ENCODE measurements at regions not wholly inside any gene's neighbourhood (a gene's known extent, or its start where the extent isn't known, plus 50 kb on each side); places are given as distances from the start of the nearest gene placed in this dataset.

- intact Hi-C loops (cut with micrococcal nuclease): no loop called here
- POLR2A ChIA-PET: interaction anchor here (0.6 kb wide), 2 partner anchors 104 to 1583 kb away, joined by 3 to 6 read pairs; no protein-coding TSS in a partner anchor
- CTCF ChIA-PET (ENCODE audit: low intra/inter-chr PET ratio): no interaction called here
- Histone ChIP-seq H2AFZ (ENCODE audit: low read depth, low read length) (no peak overlapping the region), H3K79me2 (ENCODE audit: control insufficient read depth, insufficient read depth, low read length) (no peaks in the 10 kb centered on the region), H4K20me1 (replicated peaks; ENCODE audit: control insufficient read depth, insufficient read depth, low read length) (no peaks in the 10 kb centered on the region), H3K4me2 (ENCODE audit: insufficient read depth, low read length) (no peak overlapping the region), H3K4me1 (replicated peaks in 1 of 2; ENCODE audit: control insufficient read depth in 2 of 2, insufficient read depth in 2 of 2, low read length in 2 of 2) (no peaks in the 10 kb centered on the region), H3K27me3 (ENCODE audit: control insufficient read depth in 2 of 2, insufficient read depth in 2 of 2, low read length in 2 of 2) (no peaks in the 10 kb centered on the region), H3K4me3 (no peak overlapping the region), H3K36me3 (ENCODE audit: control insufficient read depth, insufficient read depth, low read length) (no peaks in the 10 kb centered on the region), H3K9ac (ENCODE audit: insufficient read depth in 1 of 2, low read depth in 2 of 2, low read length in 2 of 2) (no peak overlapping the region), H3K9me3 (replicated peaks; ENCODE audit: control insufficient read depth, insufficient read depth, low read depth, low read length) (no peaks in the 10 kb centered on the region), H3K27ac (ENCODE audit: extremely low read depth, low read depth, low read length) (no peak overlapping the region), H3K9me1 (ENCODE audit: control insufficient read depth, insufficient read depth, low read length) (no peaks in the 10 kb centered on the region)
- FAIRE-seq (no peak), ATAC-seq (no peak), DNase-seq (ENCODE audit: extremely low read depth in 1 of 4, low spot score in 3 of 4) (no peak)
- WGBS (ENCODE audit: insufficient coverage, low coverage, missing lambda C conversion rate): 0% methylated on average over 4 of the region's 6 CpGs
- BruUV-seq (replicated peaks): no TSS peak
- TF ChIP-seq MCM2 (IDR thresholded peaks at IDR 0.05; ENCODE audit: low read depth) (no peak), DLX4 (CRISPR knock-in tag; IDR thresholded peaks at IDR 0.05) (no peak), EHMT2 (IDR thresholded peaks at IDR 0.05) (no peak), ZFPM2 (CRISPR knock-in tag; IDR thresholded peaks at IDR 0.05) (no peak), ZNF124 (CRISPR knock-in tag; IDR thresholded peaks at IDR 0.05) (no peak), KLF1 (tag; IDR thresholded peaks at IDR 0.05) (no peak), ZNF212 (CRISPR knock-in tag; IDR thresholded peaks at IDR 0.05) (no peak), TBL1XR1 (IDR thresholded peaks at IDR 0.05; ENCODE audit: low read length in 2 of 2) (no peak), HMGN3 (IDR thresholded peaks at IDR 0.05; ENCODE audit: borderline replicate concordance, extremely low read depth, insufficient read length, low read depth, low read length) (no peak), HDAC6 (IDR thresholded peaks at IDR 0.05; ENCODE audit: low read depth, low read length) (no peak), ZNF644 (tag; IDR thresholded peaks at IDR 0.05; ENCODE audit: low read depth) (no peak), MLX (CRISPR knock-in tag; conservative IDR thresholded peaks at IDR 0.05) (no peak), ZNF324 (CRISPR knock-in tag; IDR thresholded peaks at IDR 0.05) (no peak), NR4A1 (CRISPR knock-in tag; IDR thresholded peaks at IDR 0.05) (no peak), NR4A1 (tag; IDR thresholded peaks at IDR 0.05) (no peak), LEF1 (IDR thresholded peaks at IDR 0.05) (no peak)
- in situ Hi-C loops (cut with MboI): no loop called here
These were observed 351.9 kb downstream of the BTBD3 start for GRCh38 chr20:12269579-12269978.
